NT2/D1 (cell line): ENCODE measurements at regions not wholly inside any gene's neighbourhood (a gene's known extent, or its start where the extent isn't known, plus 50 kb on each side); places are given as distances from the start of the nearest gene placed in this dataset.

Source experiments
- DNase-seq: peaks from one replicate; pipeline ENCODE4 v3.0.0-alpha.2; 2011; ENCODE audit warnings: low read depth, low spot score
- H3K27me3 ChIP-seq: 2 replicates; pipeline ENCODE4 v1.6.0; 2011; ENCODE audit warnings: mild to moderate bottlenecking; ENCODE audit not compliant: insufficient read length, insufficient read depth
- H3K36me3 ChIP-seq: 2 replicates; pipeline ENCODE4 v1.6.1; 2011; ENCODE audit warnings: mild to moderate bottlenecking, low read length, mixed read lengths; ENCODE audit not compliant: insufficient read depth, insufficient read length
- H3K4me1 ChIP-seq: 2 replicates; pipeline ENCODE4 v1.5.1; 2011; ENCODE audit not compliant: insufficient read depth, insufficient read length
- H3K4me3 ChIP-seq: 2 replicates; pipeline ENCODE4 v1.5.1; 2011; ENCODE audit warnings: low read depth; ENCODE audit not compliant: insufficient read length
- H3K9ac ChIP-seq: 2 replicates; pipeline ENCODE4 v1.6.0; 2011; ENCODE audit warnings: low read depth; ENCODE audit not compliant: insufficient read length
- H3K9me3 ChIP-seq: 2 replicates; pipeline ENCODE4 v1.5.1; 2011; ENCODE audit warnings: mild to moderate bottlenecking, low read length; ENCODE audit not compliant: insufficient read depth
- SUZ12 ChIP-seq: IDR thresholded peaks from 2 replicates; pipeline ENCODE4 v1.6.1; 2011; ENCODE audit not compliant: insufficient read length, insufficient read depth; ENCODE audit errors: extremely low read depth
- YY1 ChIP-seq: IDR thresholded peaks from 2 replicates; pipeline ENCODE4 v1.6.1; 2011; ENCODE audit not compliant: insufficient read length, insufficient read depth
- ZNF274 ChIP-seq: IDR thresholded peaks from 2 replicates; pipeline ENCODE4 v1.6.1; 2011; ENCODE audit warnings: mild to moderate bottlenecking, low read depth, low read length

DNA sequence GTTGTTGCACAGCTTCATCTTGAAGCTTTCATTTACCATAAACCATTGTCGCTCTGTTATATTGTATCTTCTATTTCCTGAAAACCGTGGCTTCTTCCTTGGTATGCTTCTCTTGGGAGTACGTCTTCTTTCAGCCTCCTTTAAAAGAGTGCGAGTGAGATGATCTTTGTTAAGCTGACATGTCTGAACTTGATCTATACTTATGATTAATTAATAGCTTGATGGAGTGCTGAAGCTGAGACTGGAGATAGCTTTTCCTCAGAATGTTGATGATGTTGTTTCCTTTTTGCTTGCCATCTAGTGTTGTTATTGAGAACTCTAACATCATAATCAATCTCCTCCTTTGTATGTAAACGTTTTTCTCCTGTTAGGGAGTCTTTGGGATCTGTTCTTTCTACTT lies 529.3 kb upstream of the SPRY2 start:
- Histone ChIP-seq H3K9me3 (no peaks in the 10 kb centered on the region), H3K9ac (no peak overlapping the region), H3K4me1 (no peaks in the 10 kb centered on the region), H3K4me3 (no peak overlapping the region), H3K36me3 (no peaks in the 10 kb centered on the region), H3K27me3 (no peaks in the 10 kb centered on the region)
- DNase-seq, result no peak
- TF ChIP-seq SUZ12 (no peak), ZNF274 (no peak), YY1 (no peak)

DNA sequence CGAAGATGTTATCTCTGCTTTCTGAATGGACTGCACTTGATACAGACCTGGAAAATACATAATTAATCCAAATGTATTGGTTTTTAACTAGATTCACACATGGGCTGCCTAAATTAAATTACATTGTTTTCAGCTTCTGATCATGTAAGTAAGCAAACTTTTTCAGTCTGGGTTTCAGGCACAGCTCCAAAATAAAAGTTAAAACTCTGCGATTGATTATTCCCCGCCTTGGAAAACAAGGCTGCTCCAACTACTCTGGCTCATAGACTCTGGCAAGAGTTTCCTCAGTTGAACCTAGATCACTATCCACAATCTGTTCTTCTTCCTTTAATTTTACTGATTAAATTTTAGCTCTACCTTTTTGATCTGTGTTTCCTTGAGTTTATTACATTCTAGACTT lies 526.0 kb upstream of the SPRY2 start:
- H3K9me3 ChIP-seq, result no peaks in the 10 kb centered on the region
- TF ChIP-seq SUZ12, result no peak
- no peak for TF ChIP-seq ZNF274
- no peak for TF ChIP-seq YY1
- no peaks in the 10 kb centered on the region for H3K4me1 ChIP-seq
- H3K9ac ChIP-seq, result no peak overlapping the region
- H3K4me3 ChIP-seq, result no peak overlapping the region
- DNase-seq, result no peak
- H3K36me3 ChIP-seq, result no peaks in the 10 kb centered on the region
- H3K27me3 ChIP-seq, result no peaks in the 10 kb centered on the region

DNA sequence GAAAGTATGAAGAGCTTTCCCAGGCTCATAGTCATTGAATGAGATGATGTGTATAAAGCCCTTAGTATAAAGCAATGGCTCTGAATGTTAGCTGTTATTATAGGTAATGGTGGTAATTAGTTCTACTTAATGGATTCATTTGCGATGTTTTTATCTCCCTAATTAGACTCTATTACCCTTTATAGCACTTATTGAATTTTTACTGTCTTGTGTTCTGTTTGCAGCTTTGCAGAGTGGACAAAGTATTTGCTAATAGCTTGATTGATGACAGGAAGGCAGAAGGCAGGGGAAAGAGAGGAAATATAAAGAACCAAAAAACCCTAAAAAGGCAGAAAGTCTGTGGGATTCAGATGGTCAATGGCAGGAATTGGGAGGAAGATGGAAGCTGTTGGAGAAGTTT lies 524.4 kb upstream of the SPRY2 start:
- H3K36me3 ChIP-seq, result no peaks in the 10 kb centered on the region
- no peaks in the 10 kb centered on the region for H3K27me3 ChIP-seq
- no peak overlapping the region for H3K4me3 ChIP-seq
- H3K9me3 ChIP-seq, result no peaks in the 10 kb centered on the region
- H3K9ac ChIP-seq, result no peak overlapping the region
- no peaks in the 10 kb centered on the region for H3K4me1 ChIP-seq
- DNase-seq, result no peak
- TF ChIP-seq YY1 (no peak), SUZ12 (no peak), ZNF274 (no peak)

- no peaks in the 10 kb centered on the region for H3K9me3 ChIP-seq
- H3K36me3 ChIP-seq, result no peaks in the 10 kb centered on the region
- H3K4me3 ChIP-seq, result no peak overlapping the region
- no peaks in the 10 kb centered on the region for H3K4me1 ChIP-seq
- TF ChIP-seq ZNF274, result no peak
- no peak for TF ChIP-seq YY1
- no peak for TF ChIP-seq SUZ12
- H3K9ac ChIP-seq, result no peak overlapping the region
- no peaks in the 10 kb centered on the region for H3K27me3 ChIP-seq
- DNase-seq, result no peak
Observed at GRCh38 chr13:80862456-80862855, 521.5 kb upstream of the SPRY2 start.

DNA sequence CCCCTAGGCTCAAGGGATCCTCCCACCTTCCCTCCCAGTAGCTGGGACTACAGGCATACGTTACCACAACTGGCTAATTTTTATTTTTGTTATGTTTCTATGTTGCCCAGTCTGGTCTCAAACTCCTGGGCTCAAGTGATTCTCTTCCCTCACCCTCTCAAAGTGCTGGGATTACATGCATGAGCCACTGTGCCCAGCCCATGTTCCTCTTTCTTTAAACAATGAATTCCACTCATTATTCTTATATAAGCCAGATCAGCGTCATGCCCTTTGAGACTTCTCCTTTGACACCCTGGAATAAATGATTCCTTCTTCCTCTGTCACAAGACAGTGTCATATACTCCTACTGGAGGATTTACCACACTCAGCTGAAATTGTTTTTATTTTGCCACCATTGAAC lies 519.9 kb upstream of the SPRY2 start:
- Histone ChIP-seq H3K4me1 (no peaks in the 10 kb centered on the region), H3K36me3 (no peaks in the 10 kb centered on the region), H3K4me3 (no peak overlapping the region), H3K27me3 (no peaks in the 10 kb centered on the region), H3K9me3 (no peaks in the 10 kb centered on the region), H3K9ac (no peak overlapping the region)
- DNase-seq, result no peak
- no peak for TF ChIP-seq SUZ12
- no peak for TF ChIP-seq YY1
- TF ChIP-seq ZNF274, result no peak

- Histone ChIP-seq H3K4me1 (no peaks in the 10 kb centered on the region), H3K36me3 (no peaks in the 10 kb centered on the region), H3K9ac (no peak overlapping the region), H3K27me3 (no peaks in the 10 kb centered on the region), H3K4me3 (no peak overlapping the region), H3K9me3 (no peaks in the 10 kb centered on the region)
- TF ChIP-seq SUZ12 (no peak), YY1 (no peak), ZNF274 (no peak)
- DNase-seq, result no peak
Observed at GRCh38 chr13:80858131-80858530, 517.2 kb upstream of the SPRY2 start.

DNA sequence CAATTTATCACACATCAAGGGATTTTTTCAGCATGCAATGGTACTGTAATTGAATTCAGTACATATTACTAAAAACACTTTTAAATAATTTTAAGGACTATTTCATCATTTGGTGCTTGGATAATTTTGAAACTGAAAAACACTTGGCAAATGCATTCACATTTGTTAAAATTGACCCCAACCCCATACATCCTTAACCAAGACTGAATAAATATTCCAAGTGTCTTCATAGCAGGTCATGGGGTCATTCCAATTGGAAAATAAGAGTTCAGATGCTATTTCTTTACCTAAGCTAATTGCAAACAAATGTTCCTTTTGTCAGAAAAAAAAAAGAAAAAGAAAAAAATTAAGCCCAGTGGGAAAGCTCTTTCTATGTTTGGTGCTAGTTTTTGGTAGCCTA lies 516.4 kb upstream of the SPRY2 start:
- Histone ChIP-seq H3K9me3 (no peaks in the 10 kb centered on the region), H3K27me3 (no peaks in the 10 kb centered on the region), H3K9ac (no peak overlapping the region), H3K36me3 (no peaks in the 10 kb centered on the region), H3K4me1 (no peaks in the 10 kb centered on the region), H3K4me3 (no peak overlapping the region)
- TF ChIP-seq SUZ12 (no peak), YY1 (no peak), ZNF274 (no peak)
- DNase-seq, result no peak

GRCh38 chr13:80850771-80851170 lies 509.8 kb upstream of the SPRY2 start:
- no peak for TF ChIP-seq ZNF274
- no peak for TF ChIP-seq YY1
- no peak for TF ChIP-seq SUZ12
- H3K27me3 ChIP-seq, result no peaks in the 10 kb centered on the region
- no peaks in the 10 kb centered on the region for H3K36me3 ChIP-seq
- no peak overlapping the region for H3K4me3 ChIP-seq
- no peaks in the 10 kb centered on the region for H3K9me3 ChIP-seq
- no peak for DNase-seq
- no peaks in the 10 kb centered on the region for H3K4me1 ChIP-seq
- H3K9ac ChIP-seq, result no peak overlapping the region
